ENCODE measurements at regions not wholly inside any gene's neighbourhood (a gene's known extent, or its start where the extent isn't known, plus 50 kb on each side); places are given as distances from the start of the nearest gene placed in this dataset.

DNA sequence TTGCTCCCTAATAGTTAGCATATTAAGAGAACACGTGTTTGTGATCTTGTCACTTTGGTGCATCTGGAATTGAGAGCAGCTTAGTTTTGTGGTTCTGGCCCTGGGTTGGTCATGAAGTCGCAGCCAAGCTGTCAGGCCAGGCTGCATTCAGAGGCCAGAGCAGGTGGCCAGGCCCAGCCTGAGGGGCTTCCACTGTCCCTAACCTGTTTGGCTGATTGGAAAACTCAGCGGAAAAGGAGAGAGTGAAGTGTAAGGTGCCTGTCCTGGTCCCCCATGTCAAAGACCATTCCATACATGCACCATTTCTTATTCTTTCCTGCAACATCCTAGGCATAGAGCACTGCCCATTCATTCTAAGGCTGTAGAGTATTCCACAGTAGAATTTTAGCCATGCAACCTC, 111.5 kb upstream of the IGLL5 start:
- Histone ChIP-seq H3K9me3 (ENCODE audit: control insufficient read depth in 1 of 2, low read length in 2 of 2) (no peaks in the 10 kb centered on the region), H3K27me3 (ENCODE audit: low read depth, low read length) (no peaks in the 10 kb centered on the region)

DNA sequence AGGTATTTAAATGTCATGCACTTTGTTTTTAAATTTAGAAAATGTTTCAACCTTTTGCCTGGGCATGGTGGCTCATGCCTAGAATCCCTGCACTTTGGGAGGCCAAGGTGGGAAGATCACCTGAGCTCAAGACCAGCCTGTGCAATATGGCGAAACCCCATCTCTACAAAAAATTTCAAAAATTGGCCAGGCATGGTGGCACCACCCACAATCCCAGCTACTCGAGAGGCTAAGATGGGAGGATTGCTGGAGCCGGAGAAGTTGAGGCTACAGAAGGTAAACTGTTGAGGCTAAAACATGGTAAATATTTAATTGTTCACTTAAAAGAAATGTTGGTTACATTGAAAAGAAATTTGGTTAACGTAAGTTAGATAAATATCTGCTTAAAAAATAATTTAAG, 108.4 kb upstream of the IGLL5 start:
- Histone ChIP-seq H3K4me1 (ENCODE audit: control insufficient read depth in 1 of 2, insufficient read depth in 2 of 2, low read length in 2 of 2) (no peaks in the 10 kb centered on the region), H3K36me3 (ENCODE audit: control insufficient read depth in 1 of 2, insufficient read depth in 2 of 2, low read length in 2 of 2) (no peaks in the 10 kb centered on the region), H3K4me3 (ENCODE audit: low read depth in 1 of 2, low read length in 2 of 2) (no peak overlapping the region)

More for the DNA sequence above, 111.5 kb upstream of the IGLL5 start:
- no peaks in the 10 kb centered on the region for H3K4me1 ChIP-seq (ENCODE audit: control insufficient read depth in 1 of 2, insufficient read depth in 2 of 2, low read length in 2 of 2)
- no peak overlapping the region for H3K27ac ChIP-seq (ENCODE audit: low read length)
- H3K4me3 ChIP-seq (ENCODE audit: low read depth in 1 of 2, low read length in 2 of 2): no peak overlapping the region
- no peaks in the 10 kb centered on the region for H3K36me3 ChIP-seq (ENCODE audit: control insufficient read depth in 1 of 2, insufficient read depth in 2 of 2, low read length in 2 of 2)

DNA sequence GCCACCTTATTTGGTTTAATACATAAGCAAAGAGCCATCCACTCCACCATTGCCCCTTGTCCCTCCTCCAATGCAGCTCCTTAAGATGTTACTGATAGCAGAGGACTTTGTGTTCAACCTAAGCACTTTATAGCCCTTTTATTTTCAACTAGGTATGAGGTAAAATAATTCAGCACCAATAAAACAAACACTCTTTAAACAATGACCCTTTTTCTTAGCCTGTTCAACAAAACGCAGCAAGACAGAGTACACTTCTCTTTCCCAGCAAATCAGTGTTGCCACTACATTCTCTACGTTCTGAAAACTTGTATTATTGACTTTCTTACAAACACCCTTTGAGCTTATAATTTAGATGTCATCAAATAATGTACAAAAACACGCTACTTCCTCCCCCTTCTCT, 104.0 kb upstream of the IGLL5 start:
- Histone ChIP-seq H3K27ac (ENCODE audit: low read length) (no peak overlapping the region), H3K36me3 (ENCODE audit: control insufficient read depth in 1 of 2, insufficient read depth in 2 of 2, low read length in 2 of 2) (no peaks in the 10 kb centered on the region), H3K4me3 (ENCODE audit: low read depth in 1 of 2, low read length in 2 of 2) (no peak overlapping the region), H3K9me3 (ENCODE audit: control insufficient read depth in 1 of 2, low read length in 2 of 2) (no peaks in the 10 kb centered on the region), H3K4me1 (ENCODE audit: control insufficient read depth in 1 of 2, insufficient read depth in 2 of 2, low read length in 2 of 2) (no peaks in the 10 kb centered on the region), H3K27me3 (ENCODE audit: low read depth, low read length) (no peaks in the 10 kb centered on the region)

More for the DNA sequence above, 108.4 kb upstream of the IGLL5 start:
- Histone ChIP-seq H3K27me3 (ENCODE audit: low read depth, low read length) (no peaks in the 10 kb centered on the region), H3K9me3 (ENCODE audit: control insufficient read depth in 1 of 2, low read length in 2 of 2) (no peaks in the 10 kb centered on the region), H3K27ac (ENCODE audit: low read length) (no peak overlapping the region)

DNA sequence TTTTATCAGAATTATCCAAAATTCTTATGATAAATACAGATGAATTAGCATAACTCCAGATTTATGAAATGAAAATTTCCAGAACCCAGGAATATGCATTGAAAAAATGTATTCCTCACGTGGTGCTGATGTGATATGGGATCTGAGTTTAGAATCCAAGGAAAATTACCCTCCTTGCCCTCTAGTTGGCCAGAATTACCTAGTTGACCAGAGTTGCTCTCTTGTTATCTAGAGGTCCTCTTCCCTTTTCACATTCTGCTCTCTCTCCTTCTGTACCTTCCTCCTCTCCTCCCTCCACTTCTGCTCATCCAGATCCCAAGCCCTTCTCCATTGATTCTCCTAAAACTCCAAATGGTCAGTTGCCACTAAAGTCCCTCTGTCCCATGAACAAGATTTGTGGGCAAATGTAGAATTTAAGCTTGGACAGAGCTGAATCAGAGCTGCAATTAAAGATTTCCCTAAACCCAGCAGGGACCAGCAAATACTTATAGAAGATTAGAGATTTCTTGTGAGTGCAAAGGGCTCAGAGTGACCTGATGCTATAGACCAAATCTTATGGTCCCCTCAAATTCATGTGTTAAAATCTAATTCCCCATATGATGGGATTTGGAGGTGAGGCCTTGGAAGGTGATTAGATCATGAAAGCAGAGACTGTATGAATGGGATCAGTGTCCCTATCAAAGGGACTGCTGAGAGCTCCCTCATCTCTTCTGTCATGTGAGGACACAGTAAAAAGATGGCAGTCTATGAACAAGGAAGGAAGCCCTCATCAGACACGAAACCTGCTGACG, 103.2 kb upstream of the IGLL5 start:
- H3K4me1 ChIP-seq (ENCODE audit: control insufficient read depth in 1 of 2, insufficient read depth in 2 of 2, low read length in 2 of 2): no peaks in the 10 kb centered on the region
- H3K4me3 ChIP-seq (ENCODE audit: low read depth in 1 of 2, low read length in 2 of 2): no peak overlapping the region
- no peaks in the 10 kb centered on the region for H3K27me3 ChIP-seq (ENCODE audit: low read depth, low read length)
- no peak overlapping the region for H3K27ac ChIP-seq (ENCODE audit: low read length)
- H3K36me3 ChIP-seq (ENCODE audit: control insufficient read depth in 1 of 2, insufficient read depth in 2 of 2, low read length in 2 of 2): no peaks in the 10 kb centered on the region
- no peaks in the 10 kb centered on the region for H3K9me3 ChIP-seq (ENCODE audit: control insufficient read depth in 1 of 2, low read length in 2 of 2)

DNA sequence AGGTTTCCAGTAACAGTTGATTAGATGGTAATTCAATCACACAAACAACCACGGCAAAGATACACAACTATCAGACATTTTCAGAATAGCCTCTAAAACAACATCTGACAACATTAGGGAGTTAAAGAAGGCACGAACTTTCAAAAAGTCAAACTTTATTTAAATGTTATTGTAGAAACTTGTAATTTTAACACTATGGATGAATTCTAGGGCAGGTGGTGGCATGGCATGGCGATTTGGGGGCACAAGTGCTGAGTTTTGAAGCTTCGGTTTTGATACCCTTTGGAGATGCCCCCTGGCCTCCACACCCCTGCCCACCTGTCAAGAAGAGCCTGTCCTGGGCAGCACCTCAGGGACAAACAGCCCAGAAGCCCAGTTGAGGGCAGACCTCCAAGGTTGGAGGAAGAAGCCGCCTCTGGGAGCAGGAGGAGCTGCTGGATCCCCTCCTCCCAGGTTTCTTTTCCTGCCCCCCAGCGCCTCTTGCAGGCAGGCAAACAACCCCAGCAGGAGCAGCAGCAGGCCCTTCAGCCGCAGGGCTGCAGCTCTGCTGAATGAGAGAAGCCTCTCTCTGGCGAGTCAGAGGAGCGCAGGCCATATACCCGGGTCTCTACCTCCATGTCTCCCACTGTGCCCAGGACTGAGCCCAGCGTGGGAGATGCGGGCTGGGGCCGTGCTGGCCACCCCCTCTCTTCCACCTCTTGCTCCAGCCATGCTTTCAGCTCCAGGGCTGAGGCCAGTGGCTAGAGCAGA, 102.1 kb upstream of the IGLL5 start:
- Histone ChIP-seq H3K27me3 (ENCODE audit: low read depth, low read length) (no peaks in the 10 kb centered on the region), H3K27ac (ENCODE audit: low read length) (no peak overlapping the region), H3K36me3 (ENCODE audit: control insufficient read depth in 1 of 2, insufficient read depth in 2 of 2, low read length in 2 of 2) (no peaks in the 10 kb centered on the region), H3K4me3 (ENCODE audit: low read depth in 1 of 2, low read length in 2 of 2) (no peak overlapping the region), H3K9me3 (ENCODE audit: control insufficient read depth in 1 of 2, low read length in 2 of 2) (no peaks in the 10 kb centered on the region), H3K4me1 (ENCODE audit: control insufficient read depth in 1 of 2, insufficient read depth in 2 of 2, low read length in 2 of 2) (no peaks in the 10 kb centered on the region)

DNA sequence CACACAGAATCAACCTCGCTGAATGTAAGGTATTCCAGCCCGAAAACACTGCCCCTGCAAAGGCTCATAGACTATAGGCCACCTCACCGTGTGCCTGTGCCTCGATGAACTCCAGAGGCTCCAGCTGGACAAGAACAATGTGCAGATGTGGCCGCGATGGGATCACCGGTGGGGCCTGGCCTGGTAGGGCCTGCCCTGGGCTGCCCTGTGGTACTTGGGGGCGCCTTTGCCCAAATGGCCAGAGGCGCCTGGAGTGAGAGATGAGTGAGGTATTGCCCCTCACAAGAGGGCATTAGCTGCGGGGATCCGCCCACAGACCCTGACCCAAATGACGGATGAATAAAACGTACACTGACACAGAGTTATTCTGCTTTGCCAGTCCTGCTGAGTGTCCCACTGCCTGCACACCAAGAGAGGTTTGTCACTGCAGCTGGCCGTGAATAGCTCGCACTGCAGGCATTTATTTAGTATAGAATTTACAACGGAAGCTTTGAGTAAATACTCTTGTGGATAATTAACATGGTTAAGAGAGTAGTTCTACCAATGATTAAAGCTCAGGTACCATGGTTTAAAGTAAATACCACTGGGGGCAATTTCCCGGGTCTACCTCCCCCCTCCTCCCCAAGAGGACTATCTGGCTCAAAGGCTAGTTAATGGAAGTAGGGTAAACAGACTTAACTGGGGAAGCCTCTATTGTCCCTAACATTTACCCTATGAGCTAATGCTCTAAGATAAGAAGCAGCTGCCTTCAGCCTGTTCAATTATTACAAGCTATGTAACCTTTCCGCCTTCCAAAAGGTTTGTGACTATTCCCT, 101.1 kb upstream of the IGLL5 start:
- Histone ChIP-seq H3K36me3 (ENCODE audit: control insufficient read depth in 1 of 2, insufficient read depth in 2 of 2, low read length in 2 of 2) (no peaks in the 10 kb centered on the region), H3K4me3 (ENCODE audit: low read depth in 1 of 2, low read length in 2 of 2) (no peak overlapping the region), H3K27me3 (ENCODE audit: low read depth, low read length) (no peaks in the 10 kb centered on the region), H3K4me1 (ENCODE audit: control insufficient read depth in 1 of 2, insufficient read depth in 2 of 2, low read length in 2 of 2) (no peaks in the 10 kb centered on the region), H3K9me3 (ENCODE audit: control insufficient read depth in 1 of 2, low read length in 2 of 2) (no peaks in the 10 kb centered on the region), H3K27ac (ENCODE audit: low read length) (no peak overlapping the region)

DNA sequence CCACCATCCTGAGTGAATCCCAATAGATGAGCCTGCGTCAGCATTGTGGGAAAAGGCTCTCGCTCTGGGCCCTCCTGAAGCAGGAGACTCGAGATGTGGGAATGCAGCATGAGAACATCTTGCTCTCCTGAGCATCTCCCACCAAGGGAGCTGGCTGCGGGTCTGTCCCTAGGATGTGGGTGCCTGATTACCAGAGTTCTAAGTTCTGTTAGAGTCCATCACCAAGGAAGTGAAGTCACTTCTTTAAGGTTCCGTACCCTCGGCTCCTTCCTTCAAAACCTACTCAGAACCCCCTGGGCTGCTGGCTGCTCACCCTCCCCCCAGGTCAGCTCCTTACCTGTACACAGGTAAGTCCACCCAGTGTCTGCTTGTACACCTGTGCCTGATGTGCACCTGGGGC, 100.5 kb upstream of the IGLL5 start:
- Histone ChIP-seq H3K9me3 (ENCODE audit: control insufficient read depth in 1 of 2, low read length in 2 of 2) (no peaks in the 10 kb centered on the region), H3K4me1 (ENCODE audit: control insufficient read depth in 1 of 2, insufficient read depth in 2 of 2, low read length in 2 of 2) (no peaks in the 10 kb centered on the region), H3K27me3 (ENCODE audit: low read depth, low read length) (no peaks in the 10 kb centered on the region), H3K36me3 (ENCODE audit: control insufficient read depth in 1 of 2, insufficient read depth in 2 of 2, low read length in 2 of 2) (no peaks in the 10 kb centered on the region), H3K4me3 (ENCODE audit: low read depth in 1 of 2, low read length in 2 of 2) (no peak overlapping the region), H3K27ac (ENCODE audit: low read length) (no peak overlapping the region)

DNA sequence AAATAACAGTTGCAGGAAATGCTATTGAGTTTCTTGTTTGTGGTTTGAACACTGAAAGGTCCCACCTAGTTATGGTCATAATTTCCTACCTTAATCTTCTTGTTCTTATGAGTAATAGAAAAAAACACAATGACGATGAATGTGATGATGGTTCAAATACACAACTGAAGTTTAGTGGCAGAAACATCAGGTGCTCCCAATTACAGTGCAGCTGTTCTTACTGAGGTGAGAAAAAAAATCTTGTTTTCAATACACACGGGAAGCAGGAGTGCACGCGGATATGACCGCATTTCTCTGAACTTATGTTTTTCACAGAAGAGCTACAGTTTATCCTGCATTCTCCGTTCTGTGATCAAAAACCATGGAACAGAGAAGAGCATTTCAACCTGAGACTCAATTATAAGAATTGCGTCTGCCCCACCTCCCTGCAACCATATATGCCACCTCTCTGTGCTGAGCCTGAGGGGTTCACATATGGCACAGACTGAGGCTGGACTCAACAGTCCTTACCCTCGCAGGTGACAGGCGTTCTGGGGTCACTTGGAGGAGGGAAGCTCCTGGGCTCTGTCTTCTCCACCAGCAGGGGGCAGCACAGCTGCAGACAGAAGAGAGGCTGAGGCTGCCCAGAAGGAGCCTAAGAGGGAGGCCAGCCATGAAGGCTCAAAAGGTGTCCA, 99.7 kb upstream of the IGLL5 start:
- H3K27me3 ChIP-seq (ENCODE audit: low read depth, low read length): no peaks in the 10 kb centered on the region
- H3K4me3 ChIP-seq (ENCODE audit: low read depth in 1 of 2, low read length in 2 of 2): no peak overlapping the region
- H3K9me3 ChIP-seq (ENCODE audit: control insufficient read depth in 1 of 2, low read length in 2 of 2): no peaks in the 10 kb centered on the region
- no peaks in the 10 kb centered on the region for H3K36me3 ChIP-seq (ENCODE audit: control insufficient read depth in 1 of 2, insufficient read depth in 2 of 2, low read length in 2 of 2)
- no peaks in the 10 kb centered on the region for H3K4me1 ChIP-seq (ENCODE audit: control insufficient read depth in 1 of 2, insufficient read depth in 2 of 2, low read length in 2 of 2)
- H3K27ac ChIP-seq (ENCODE audit: low read length): no peak overlapping the region

DNA sequence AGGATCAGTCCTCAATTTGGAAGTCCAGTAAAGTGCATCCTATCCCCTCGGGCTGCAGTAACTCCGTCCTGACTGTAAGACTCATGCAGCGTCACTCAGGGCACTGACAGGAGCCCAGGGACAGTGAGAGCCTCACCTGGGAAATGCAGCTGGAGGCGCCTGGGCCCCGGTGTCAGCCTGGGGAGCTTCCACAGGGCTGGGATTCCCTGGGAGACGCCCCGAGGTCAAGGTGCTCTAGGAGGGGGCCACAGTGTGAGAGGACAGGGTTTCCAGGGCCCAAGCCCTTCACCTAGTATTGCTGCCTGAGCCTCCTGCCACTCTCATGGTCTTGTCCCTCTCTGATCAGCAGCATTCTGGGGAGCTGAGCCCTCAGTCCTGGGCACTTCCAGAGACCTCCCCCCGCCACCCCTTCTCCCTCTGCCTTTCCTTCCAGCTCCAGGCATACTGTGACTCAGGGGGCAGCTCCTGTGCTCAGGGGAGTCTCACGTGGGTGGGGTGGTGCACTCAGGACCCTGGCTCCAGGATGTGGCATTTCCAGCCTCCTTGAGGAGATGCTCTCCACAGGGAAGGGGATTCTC, 99.1 kb upstream of the IGLL5 start:
- no peaks in the 10 kb centered on the region for H3K27me3 ChIP-seq (ENCODE audit: low read depth, low read length)
- H3K4me1 ChIP-seq (ENCODE audit: control insufficient read depth in 1 of 2, insufficient read depth in 2 of 2, low read length in 2 of 2): no peaks in the 10 kb centered on the region
- H3K36me3 ChIP-seq (ENCODE audit: control insufficient read depth in 1 of 2, insufficient read depth in 2 of 2, low read length in 2 of 2): no peaks in the 10 kb centered on the region
- H3K4me3 ChIP-seq (ENCODE audit: low read depth in 1 of 2, low read length in 2 of 2): no peak overlapping the region
- H3K27ac ChIP-seq (ENCODE audit: low read length): no peak overlapping the region
- no peaks in the 10 kb centered on the region for H3K9me3 ChIP-seq (ENCODE audit: control insufficient read depth in 1 of 2, low read length in 2 of 2)

DNA sequence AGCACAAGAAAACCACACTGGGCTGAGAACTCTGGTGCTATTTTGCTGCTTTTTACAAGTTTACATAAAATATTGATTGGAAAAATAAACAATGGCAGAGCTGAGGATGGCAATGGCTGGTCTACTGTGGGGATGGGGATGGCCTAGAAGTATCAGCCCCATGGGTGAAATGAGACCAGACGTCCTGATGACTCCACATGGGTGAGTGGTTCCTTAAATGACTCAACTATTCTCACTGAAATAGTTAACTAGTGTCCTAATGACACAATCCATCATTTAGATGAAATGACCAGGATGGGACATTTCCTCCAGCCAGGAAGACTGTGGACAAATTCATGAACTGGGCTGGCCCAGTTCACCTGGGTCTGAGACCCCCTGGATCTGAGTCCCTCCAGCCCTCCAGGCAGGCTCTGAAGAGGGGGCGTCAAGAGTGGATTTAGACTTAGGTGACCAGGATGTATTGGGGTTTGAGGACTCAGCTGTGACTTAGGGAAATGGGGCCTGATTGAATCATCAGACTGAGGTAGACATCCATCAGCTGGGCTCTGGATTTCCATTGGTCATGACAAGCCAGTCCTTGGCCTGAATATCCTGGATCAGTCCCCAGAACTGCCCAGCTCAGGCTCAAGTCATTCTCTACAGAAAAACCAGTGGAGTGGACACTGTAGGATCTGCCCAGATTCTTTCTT, 98.2 kb upstream of the IGLL5 start:
- Histone ChIP-seq H3K4me1 (ENCODE audit: control insufficient read depth in 1 of 2, insufficient read depth in 2 of 2, low read length in 2 of 2) (no peaks in the 10 kb centered on the region), H3K27ac (ENCODE audit: low read length) (no peak overlapping the region), H3K36me3 (ENCODE audit: control insufficient read depth in 1 of 2, insufficient read depth in 2 of 2, low read length in 2 of 2) (no peaks in the 10 kb centered on the region), H3K27me3 (ENCODE audit: low read depth, low read length) (no peaks in the 10 kb centered on the region), H3K4me3 (ENCODE audit: low read depth in 1 of 2, low read length in 2 of 2) (no peak overlapping the region), H3K9me3 (ENCODE audit: control insufficient read depth in 1 of 2, low read length in 2 of 2) (no peaks in the 10 kb centered on the region)
